K562 (cell line): ENCODE measurements at regions not wholly inside any gene's neighbourhood (a gene's known extent, or its start where the extent isn't known, plus 50 kb on each side); places are given as distances from the start of the nearest gene placed in this dataset.

ENCODE experiments used
- ATAC-seq: fragments of 200-7000 bp; cut with Tn5 transposase; 3 replicates; pipeline ENCODE4 v1.9.1; 2020; ENCODE audit warnings: moderate library complexity
- BruUV-seq: library from RNA; stranded (reverse); fragments of 400-500 nt; replicated peaks from 2 replicates; lab custom pipeline; 2021; lab: Mats Ljungman, UMichigan
- CTCF ChIA-PET: fragments of 300-600 bp; formaldehyde crosslinking; extraction: SDS; loops from one replicate; lab custom pipeline; 2021; ENCODE audit warnings: low intra/inter-chr PET ratio; lab: Yijun Ruan, JAX
- POLR2A ChIA-PET: fragments of 300-600, 350-650 bp; sonication (Branson Sonifier 250); formaldehyde crosslinking; extraction: SDS; loops from one replicate; lab custom pipeline; 2021; ENCODE audit warnings: antibody characterized with exemption, inconsistent platforms; lab: Yijun Ruan, JAX
- DNase-seq, 4 experiments: peaks; one replicate each; pipeline versions ENCODE4 v3.0.0 to v3.0.0-alpha.2; 2011 to 2018; ENCODE audit warnings: low spot score in 3 of 4, mixed read lengths in 3 of 4; ENCODE audit errors: extremely low read depth in 1 of 4
- FAIRE-seq: peaks from 2 replicates; lab custom pipeline; 2011; peaks lifted over from hg19 to GRCh38; lab: Jason Lieb, UNC
- H2AFZ ChIP-seq: 2 replicates; pipeline ENCODE4 v1.6.0; 2011; ENCODE audit warnings: low read depth, low read length, control low read depth, inconsistent platforms
- H3K27ac ChIP-seq: fragments of 200-600 bp; 3 replicates; pipeline ENCODE4 v1.8.0; 2011; ENCODE audit warnings: low read depth, mild to moderate bottlenecking, control low read depth, inconsistent platforms, low read length, moderate library complexity, mixed read lengths; ENCODE audit errors: extremely low read depth
- H3K27me3 ChIP-seq, 2 experiments: fragments of 300-600 bp in 1 of 2; 2 replicates in 1 of 2; 3 replicates in 1 of 2; pipeline versions ENCODE4 v1.6.0 to v1.8.0; 2011; ENCODE audit warnings: inconsistent platforms in 2 of 2, low read length in 2 of 2, mild to moderate bottlenecking in 1 of 2, mixed read lengths in 1 of 2, moderate library complexity in 1 of 2; ENCODE audit not compliant: control insufficient read depth in 2 of 2, insufficient read depth in 2 of 2
- H3K36me3 ChIP-seq: fragments of 300-600 bp; 3 replicates; pipeline ENCODE4 v1.8.0; 2011; ENCODE audit warnings: mild to moderate bottlenecking, low read length, inconsistent platforms; ENCODE audit not compliant: control insufficient read depth, insufficient read depth
- H3K4me1 ChIP-seq, 2 experiments: fragments of 200-600 bp in 1 of 2; replicated peaks in 1 of 2; 2 replicates in 1 of 2; 3 replicates in 1 of 2; pipeline versions ENCODE4 v1.5.1 to v1.8.0; 2011; ENCODE audit warnings: inconsistent platforms in 2 of 2, low read length in 2 of 2, mild to moderate bottlenecking in 1 of 2, mixed read lengths in 1 of 2, moderate library complexity in 1 of 2; ENCODE audit not compliant: control insufficient read depth in 2 of 2, insufficient read depth in 2 of 2
- H3K4me2 ChIP-seq: 2 replicates; pipeline ENCODE4 v1.6.1; 2011; ENCODE audit warnings: low read length, control low read depth, inconsistent platforms, mixed read lengths; ENCODE audit not compliant: insufficient read depth
- H3K4me3 ChIP-seq: fragments of 200-600 bp; sonication (generic), shearing (Covaris generic); 2 replicates; pipeline ENCODE4 v1.5.1; 2016; ENCODE audit warnings: control low read depth, inconsistent platforms
- H3K79me2 ChIP-seq: fragments of 200-600 bp; 3 replicates; pipeline ENCODE4 v1.8.0; 2011; ENCODE audit warnings: low read length, inconsistent platforms; ENCODE audit not compliant: control insufficient read depth, insufficient read depth
- H3K9ac ChIP-seq, 2 experiments: 2 replicates each; pipeline versions ENCODE4 v1.6.0 to v1.6.1; 2011; ENCODE audit warnings: low read depth in 2 of 2, low read length in 2 of 2, control low read depth in 1 of 2, inconsistent platforms in 1 of 2, mild to moderate bottlenecking in 1 of 2, mixed read lengths in 1 of 2; ENCODE audit not compliant: insufficient read depth in 1 of 2
- H3K9me1 ChIP-seq: one replicate; pipeline ENCODE4 v1.6.0; 2011; ENCODE audit warnings: inconsistent platforms, mild to moderate bottlenecking, low read length, moderate library complexity; ENCODE audit not compliant: control insufficient read depth, insufficient read depth
- H3K9me3 ChIP-seq: replicated peaks from 2 replicates; pipeline ENCODE4 v1.5.1; 2011; ENCODE audit warnings: low read depth, low read length, inconsistent platforms; ENCODE audit not compliant: control insufficient read depth, insufficient read depth
- H4K20me1 ChIP-seq: replicated peaks from 2 replicates; pipeline ENCODE4 v1.6.1; 2011; ENCODE audit warnings: low read length, inconsistent platforms, mixed read lengths; ENCODE audit not compliant: control insufficient read depth, insufficient read depth
- CCAR2 ChIP-seq: fragments of 200-400 bp; formaldehyde crosslinking; IDR thresholded peaks from 2 replicates; pipeline ENCODE4 v1.6.1; 2017; ENCODE audit warnings: mild to moderate bottlenecking, low read depth, low read length
- CREB1 ChIP-seq, 2 experiments: sonication (generic) in 1 of 2; formaldehyde crosslinking in 1 of 2; IDR thresholded peaks; 2 replicates each; pipeline versions ENCODE4 v1.6.1 to v1.8.0; 2012 to 2022; ENCODE audit warnings: inconsistent platforms in 1 of 2, mild to moderate bottlenecking in 1 of 2, missing genetic modification reagents in 1 of 2, moderate library complexity in 1 of 2
- MYBL2 ChIP-seq, 2 experiments: fragments of 450-650 bp in 1 of 2; sonication (generic) in 1 of 2; formaldehyde crosslinking in 1 of 2; IDR thresholded peaks; 2 replicates each; pipeline versions ENCODE4 v1.6.1 to v1.8.1; 2017 to 2022; ENCODE audit warnings: borderline replicate concordance in 1 of 2, inconsistent platforms in 1 of 2, low read depth in 1 of 2, mild to moderate bottlenecking in 1 of 2, missing genetic modification reagents in 1 of 2, moderate library complexity in 1 of 2
- PHF21A ChIP-seq: fragments of 450-650 bp; IDR thresholded peaks from 2 replicates; pipeline ENCODE4 v1.6.1; 2017; ENCODE audit warnings: low read depth, borderline replicate concordance
- PTTG1 ChIP-seq: fragments of 450-650 bp; IDR thresholded peaks from 2 replicates; pipeline ENCODE4 v1.6.1; 2016; ENCODE audit warnings: low read depth, mild to moderate bottlenecking, missing genetic modification characterization, missing compliant biosample characterization
- SMARCC2 ChIP-seq: fragments of 450-650 bp; IDR thresholded peaks from 2 replicates; pipeline ENCODE4 v1.6.1; 2017; ENCODE audit warnings: antibody characterized with exemption, moderate library complexity, mild to moderate bottlenecking, low read depth
- TSC22D4 ChIP-seq: fragments of 450-650 bp; IDR thresholded peaks from 2 replicates; pipeline ENCODE4 v1.6.1; 2016; ENCODE audit warnings: missing genetic modification characterization, missing biosample characterization, control low read depth
- ZFP1 ChIP-seq: fragments of 450-650 bp; formaldehyde crosslinking; IDR thresholded peaks from 2 replicates; pipeline ENCODE4 v1.4.0; 2020; ENCODE audit warnings: mild to moderate bottlenecking, mixed read lengths
- ZFP36 ChIP-seq: fragments of 150-350 bp; IDR thresholded peaks from 2 replicates; pipeline ENCODE4 v1.6.1; 2018; ENCODE audit warnings: low read length, low read depth; ENCODE audit not compliant: partially characterized antibody
- ZNF408 ChIP-seq: fragments of 250-450 bp; sonication (Bioruptor Pico); IDR thresholded peaks from 2 replicates; pipeline ENCODE4 v1.4.0; 2020; ENCODE audit warnings: low read depth, mild to moderate bottlenecking, moderate library complexity
- ZNF77 ChIP-seq: fragments of 250-450 bp; sonication (Bioruptor Pico); IDR thresholded peaks from 2 replicates; pipeline ENCODE4 v1.5.0; 2020
- WGBS: fragments of 100-300 bp; shearing (Covaris generic); methylation state at CpG from one replicate; pipeline ENCODE4 v1.1.6; 2016; ENCODE audit warnings: low coverage, mixed read lengths; ENCODE audit not compliant: insufficient coverage; ENCODE audit errors: missing lambda C conversion rate; 5-methylcytosine and 5-hydroxymethylcytosine counted together
- in situ Hi-C: fragments of 300-500 bp; cut with MboI; formaldehyde crosslinking; loops from 4 replicates; pipeline ENCODE4 v1.15.0; 2018; ENCODE audit warnings: inconsistent platforms, mixed read lengths
- intact Hi-C: fragments of 100-400 bp; cut with micrococcal nuclease; formaldehyde crosslinking; loops from 2 replicates; pipeline ENCODE4 v1.14.2; 2022
- TF ChIP-seq, protein P1 (sequence below): fragments of 450-650 bp; IDR thresholded peaks from 2 replicates; pipeline ENCODE4 v1.6.1; 2016
- TF ChIP-seq, protein P2 (sequence below), 2 experiments: fragments of 450-650 bp; IDR thresholded peaks; 2 replicates each; pipeline ENCODE4 v1.6.1; 2018; ENCODE audit warnings: mild to moderate bottlenecking in 2 of 2, low read depth in 1 of 2; ENCODE audit not compliant: partially characterized antibody in 2 of 2
- TF ChIP-seq, protein P3 (sequence below), 2 experiments: fragments of 200-800 bp in 1 of 2; sonication (Bioruptor generic) in 1 of 2; sonication (generic) in 1 of 2; formaldehyde crosslinking in 1 of 2; IDR thresholded peaks in 1 of 2; conservative IDR thresholded peaks in 1 of 2; 2 replicates each; pipeline versions ENCODE4 v1.5.0 to v1.6.1; 2016 to 2020; ENCODE audit warnings: missing compliant biosample characterization in 1 of 2, missing genetic modification characterization in 1 of 2, missing genetic modification reagents in 1 of 2

DNA sequence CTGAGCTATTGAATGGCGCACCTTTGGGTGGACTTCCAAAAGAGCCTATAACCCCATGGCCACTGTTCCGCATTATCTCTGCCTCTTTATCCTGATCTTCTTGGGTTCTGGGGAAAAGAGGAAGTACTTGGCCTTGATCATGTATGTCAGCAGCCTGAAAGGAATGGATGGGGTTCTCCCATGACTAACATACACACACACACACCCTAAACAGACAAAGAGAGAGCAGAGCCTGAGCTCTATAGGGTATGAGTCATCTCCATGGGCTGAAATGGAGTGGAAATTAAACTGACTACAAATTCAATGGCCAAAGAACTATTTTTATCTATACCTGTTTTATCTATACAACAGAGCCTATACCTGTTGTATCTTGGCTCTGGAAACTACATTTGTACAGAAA is 141.5 kb upstream of the MTMR8 start:
- CTCF ChIA-PET, result no interaction called here
- TF ChIP-seq PTTG1 (no peak), ZNF77 (CRISPR knock-in tag) (no peak), SMARCC2 (no peak), CCAR2 (no peak), ZFP36 (no peak), PHF21A (no peak), CREB1 (IDR thresholded peaks at IDR 0.05) (no peak), CREB1 (CRISPR knock-in tag; IDR thresholded peaks at IDR 0.05) (no peak), MYBL2 (IDR thresholded peaks at IDR 0.05; ENCODE audit: low read depth) (no peak), MYBL2 (CRISPR knock-in tag; IDR thresholded peaks at IDR 0.05; ENCODE audit: borderline replicate concordance) (no peak), ZFP1 (CRISPR knock-in tag) (no peak), ZNF408 (CRISPR knock-in tag) (no peak), TSC22D4 (tag) (no peak)
- TF ChIP-seq, protein P1, sequence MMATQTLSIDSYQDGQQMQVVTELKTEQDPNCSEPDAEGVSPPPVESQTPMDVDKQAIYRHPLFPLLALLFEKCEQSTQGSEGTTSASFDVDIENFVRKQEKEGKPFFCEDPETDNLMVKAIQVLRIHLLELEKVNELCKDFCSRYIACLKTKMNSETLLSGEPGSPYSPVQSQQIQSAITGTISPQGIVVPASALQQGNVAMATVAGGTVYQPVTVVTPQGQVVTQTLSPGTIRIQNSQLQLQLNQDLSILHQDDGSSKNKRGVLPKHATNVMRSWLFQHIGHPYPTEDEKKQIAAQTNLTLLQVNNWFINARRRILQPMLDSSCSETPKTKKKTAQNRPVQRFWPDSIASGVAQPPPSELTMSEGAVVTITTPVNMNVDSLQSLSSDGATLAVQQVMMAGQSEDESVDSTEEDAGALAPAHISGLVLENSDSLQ, result no peak
- TF ChIP-seq, protein P2, sequence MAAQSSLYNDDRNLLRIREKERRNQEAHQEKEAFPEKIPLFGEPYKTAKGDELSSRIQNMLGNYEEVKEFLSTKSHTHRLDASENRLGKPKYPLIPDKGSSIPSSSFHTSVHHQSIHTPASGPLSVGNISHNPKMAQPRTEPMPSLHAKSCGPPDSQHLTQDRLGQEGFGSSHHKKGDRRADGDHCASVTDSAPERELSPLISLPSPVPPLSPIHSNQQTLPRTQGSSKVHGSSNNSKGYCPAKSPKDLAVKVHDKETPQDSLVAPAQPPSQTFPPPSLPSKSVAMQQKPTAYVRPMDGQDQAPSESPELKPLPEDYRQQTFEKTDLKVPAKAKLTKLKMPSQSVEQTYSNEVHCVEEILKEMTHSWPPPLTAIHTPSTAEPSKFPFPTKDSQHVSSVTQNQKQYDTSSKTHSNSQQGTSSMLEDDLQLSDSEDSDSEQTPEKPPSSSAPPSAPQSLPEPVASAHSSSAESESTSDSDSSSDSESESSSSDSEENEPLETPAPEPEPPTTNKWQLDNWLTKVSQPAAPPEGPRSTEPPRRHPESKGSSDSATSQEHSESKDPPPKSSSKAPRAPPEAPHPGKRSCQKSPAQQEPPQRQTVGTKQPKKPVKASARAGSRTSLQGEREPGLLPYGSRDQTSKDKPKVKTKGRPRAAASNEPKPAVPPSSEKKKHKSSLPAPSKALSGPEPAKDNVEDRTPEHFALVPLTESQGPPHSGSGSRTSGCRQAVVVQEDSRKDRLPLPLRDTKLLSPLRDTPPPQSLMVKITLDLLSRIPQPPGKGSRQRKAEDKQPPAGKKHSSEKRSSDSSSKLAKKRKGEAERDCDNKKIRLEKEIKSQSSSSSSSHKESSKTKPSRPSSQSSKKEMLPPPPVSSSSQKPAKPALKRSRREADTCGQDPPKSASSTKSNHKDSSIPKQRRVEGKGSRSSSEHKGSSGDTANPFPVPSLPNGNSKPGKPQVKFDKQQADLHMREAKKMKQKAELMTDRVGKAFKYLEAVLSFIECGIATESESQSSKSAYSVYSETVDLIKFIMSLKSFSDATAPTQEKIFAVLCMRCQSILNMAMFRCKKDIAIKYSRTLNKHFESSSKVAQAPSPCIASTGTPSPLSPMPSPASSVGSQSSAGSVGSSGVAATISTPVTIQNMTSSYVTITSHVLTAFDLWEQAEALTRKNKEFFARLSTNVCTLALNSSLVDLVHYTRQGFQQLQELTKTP (IDR thresholded peaks at IDR 0.05; ENCODE audit: low read depth in 1 of 2, partially characterized antibody in 2 of 2), result no peak
- TF ChIP-seq, protein P3, sequence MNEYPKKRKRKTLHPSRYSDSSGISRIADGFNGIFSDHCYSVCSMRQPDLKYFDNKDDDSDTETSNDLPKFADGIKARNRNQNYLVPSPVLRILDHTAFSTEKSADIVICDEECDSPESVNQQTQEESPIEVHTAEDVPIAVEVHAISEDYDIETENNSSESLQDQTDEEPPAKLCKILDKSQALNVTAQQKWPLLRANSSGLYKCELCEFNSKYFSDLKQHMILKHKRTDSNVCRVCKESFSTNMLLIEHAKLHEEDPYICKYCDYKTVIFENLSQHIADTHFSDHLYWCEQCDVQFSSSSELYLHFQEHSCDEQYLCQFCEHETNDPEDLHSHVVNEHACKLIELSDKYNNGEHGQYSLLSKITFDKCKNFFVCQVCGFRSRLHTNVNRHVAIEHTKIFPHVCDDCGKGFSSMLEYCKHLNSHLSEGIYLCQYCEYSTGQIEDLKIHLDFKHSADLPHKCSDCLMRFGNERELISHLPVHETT (CRISPR knock-in tag; conservative IDR thresholded peaks at IDR 0.05 in 1 of 2, IDR thresholded peaks at IDR 0.05 in 1 of 2), result no peak

More for the DNA sequence above, 141.5 kb upstream of the MTMR8 start:
- no peak overlapping the region for H3K4me3 ChIP-seq
- no peak for DNase-seq
- H3K9me3 ChIP-seq, result no peaks in the 10 kb centered on the region
- FAIRE-seq, result no peak
- H4K20me1 ChIP-seq, result no peaks in the 10 kb centered on the region
- BruUV-seq, result no TSS peak
- intact Hi-C loops (no loop called here), in situ Hi-C loops (no loop called here)
- POLR2A ChIA-PET, result no interaction called here
- WGBS, result 11% methylated on average over 2 of the region's 2 CpGs
- H3K36me3 ChIP-seq, result no peaks in the 10 kb centered on the region
- H3K79me2 ChIP-seq, result no peaks in the 10 kb centered on the region
- H3K4me2 ChIP-seq, result no peak overlapping the region
- H3K9ac ChIP-seq, result no peak overlapping the region
- no peaks in the 10 kb centered on the region for H3K9me1 ChIP-seq
- no peaks in the 10 kb centered on the region for H3K27me3 ChIP-seq
- ATAC-seq, result no peak
- H3K4me1 ChIP-seq, result no peaks in the 10 kb centered on the region
- H2AFZ ChIP-seq, result no peak overlapping the region
- H3K27ac ChIP-seq, result no peak overlapping the region
